NCI-H2196 (cell line): ENCODE measurements at regions not wholly inside any gene's neighbourhood (a gene's known extent, or its start where the extent isn't known, plus 50 kb on each side); places are given as distances from the start of the nearest gene placed in this dataset.

Experiments
- DNase-seq: peaks from one replicate; lab custom pipeline; 2025; ENCODE audit not compliant: unreplicated experiment; lab: John Stamatoyannopoulos, UW

- DNase-seq = no peak
Measured at GRCh38 chr4:57632564-57632963, 522.4 kb upstream of the IGFBP7 start.

GRCh38 chr4:57631147-57631546, 521.0 kb upstream of the IGFBP7 start:
- DNase-seq = no peak

GRCh38 chr4:57628004-57628403, 517.8 kb upstream of the IGFBP7 start:
- DNase-seq = no peak

- DNase-seq = no peak
Measured at GRCh38 chr4:57614257-57614932, 504.2 kb upstream of the IGFBP7 start.

- DNase-seq = no peak
Measured at GRCh38 chr4:57612279-57612678, 502.1 kb upstream of the IGFBP7 start.

- no peak for DNase-seq
Measured at GRCh38 chr4:57607566-57608180, 497.5 kb upstream of the IGFBP7 start.

GRCh38 chr4:57605376-57605775, 495.2 kb upstream of the IGFBP7 start:
- no peak for DNase-seq

GRCh38 chr4:57602141-57602540, 492.0 kb upstream of the IGFBP7 start:
- DNase-seq = no peak

- DNase-seq = no peak
Measured at GRCh38 chr4:57591073-57591472, 480.9 kb upstream of the IGFBP7 start.

- no peak for DNase-seq
Measured at GRCh38 chr4:57588557-57588956, 478.4 kb upstream of the IGFBP7 start.

- no peak for DNase-seq
Measured at GRCh38 chr4:57580710-57581599, 470.8 kb upstream of the IGFBP7 start.

GRCh38 chr4:57575426-57575825, 465.2 kb upstream of the IGFBP7 start:
- no peak for DNase-seq

GRCh38 chr4:57554556-57555092, 444.4 kb upstream of the IGFBP7 start:
- no peak for DNase-seq

GRCh38 chr4:57553728-57554127, 443.5 kb upstream of the IGFBP7 start:
- DNase-seq = no peak

GRCh38 chr4:57550198-57550597, 440.0 kb upstream of the IGFBP7 start:
- no peak for DNase-seq

GRCh38 chr4:57548856-57549255, 438.7 kb upstream of the IGFBP7 start:
- no peak for DNase-seq

- DNase-seq = no peak
Measured at GRCh38 chr4:57544811-57545654, 434.8 kb upstream of the IGFBP7 start.

GRCh38 chr4:57504797-57505530, 394.8 kb upstream of the IGFBP7 start:
- no peak for DNase-seq

- DNase-seq = no peak
Measured at GRCh38 chr4:57504139-57504538, 394.0 kb upstream of the IGFBP7 start.

GRCh38 chr4:57501720-57502119, 391.5 kb upstream of the IGFBP7 start:
- no peak for DNase-seq
